ENCODE measurements at regions not wholly inside any gene's neighbourhood (a gene's known extent, or its start where the extent isn't known, plus 50 kb on each side); places are given as distances from the start of the nearest gene placed in this dataset.

DNA sequence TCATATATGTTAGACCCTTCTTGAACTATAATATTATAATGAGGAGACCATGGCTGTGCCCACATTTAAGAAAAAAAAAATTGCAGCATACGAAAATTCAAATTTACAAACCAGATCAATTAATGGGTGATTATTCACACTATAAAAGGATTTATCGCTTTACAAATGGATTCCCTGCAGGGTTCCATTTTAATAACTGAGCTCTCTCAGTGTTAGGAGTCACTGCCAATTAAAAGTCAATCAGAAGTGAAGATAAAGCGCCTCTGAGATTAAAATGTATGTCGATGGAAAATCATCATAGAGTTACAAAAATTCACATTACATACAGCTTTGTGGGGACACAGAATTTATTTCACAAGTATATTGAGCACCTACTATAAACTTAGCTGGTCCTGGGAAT, 66.6 kb upstream of the SMARCA2 start:
- Histone ChIP-seq H3K9me3 (ENCODE audit: insufficient read depth, low read length) (no peaks in the 10 kb centered on the region), H3K36me3 (ENCODE audit: insufficient read depth, insufficient read length, low read length) (no peaks in the 10 kb centered on the region), H3K27me3 (ENCODE audit: insufficient read depth, insufficient read length) (no peaks in the 10 kb centered on the region), H3K4me3 (ENCODE audit: insufficient read length, low read depth) (no peak overlapping the region), H3K9ac (ENCODE audit: insufficient read length, low read depth) (no peak overlapping the region), H3K4me1 (ENCODE audit: insufficient read depth, insufficient read length) (no peaks in the 10 kb centered on the region)
- no peak for DNase-seq (ENCODE audit: low read depth, low spot score)
- no peak for TF ChIP-seq SUZ12 (IDR thresholded peaks at IDR 0.05; ENCODE audit: extremely low read depth, insufficient read depth, insufficient read length)
- no peak for TF ChIP-seq ZNF274 (IDR thresholded peaks at IDR 0.05; ENCODE audit: low read depth, low read length)
- TF ChIP-seq YY1 (IDR thresholded peaks at IDR 0.05; ENCODE audit: insufficient read depth, insufficient read length) = no peak

DNA sequence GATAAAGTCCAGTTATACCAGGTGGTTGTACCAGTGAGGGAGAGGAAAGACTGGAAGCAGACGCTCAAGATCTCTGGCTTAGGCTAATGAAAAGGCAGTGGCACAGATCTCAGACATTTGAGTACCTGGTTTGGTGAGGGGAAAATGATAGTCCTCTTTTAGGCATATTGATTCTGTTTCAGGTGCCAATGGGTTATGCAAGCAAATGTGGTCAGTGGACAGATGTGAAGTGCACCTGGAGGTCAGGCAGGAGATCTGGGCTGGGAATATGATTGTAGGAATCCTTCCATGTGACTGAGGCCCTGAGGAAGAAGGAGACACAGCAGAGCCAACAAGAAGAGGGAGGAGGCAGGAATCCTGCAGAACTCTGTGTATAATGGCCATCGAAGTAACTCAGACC, 63.7 kb upstream of the SMARCA2 start:
- no peak for DNase-seq (ENCODE audit: low read depth, low spot score)
- TF ChIP-seq YY1 (IDR thresholded peaks at IDR 0.05; ENCODE audit: insufficient read depth, insufficient read length) (no peak), SUZ12 (IDR thresholded peaks at IDR 0.05; ENCODE audit: extremely low read depth, insufficient read depth, insufficient read length) (no peak), ZNF274 (IDR thresholded peaks at IDR 0.05; ENCODE audit: low read depth, low read length) (no peak)
- Histone ChIP-seq H3K9me3 (ENCODE audit: insufficient read depth, low read length) (no peaks in the 10 kb centered on the region), H3K27me3 (ENCODE audit: insufficient read depth, insufficient read length) (no peaks in the 10 kb centered on the region), H3K4me1 (ENCODE audit: insufficient read depth, insufficient read length) (no peaks in the 10 kb centered on the region), H3K36me3 (ENCODE audit: insufficient read depth, insufficient read length, low read length) (no peaks in the 10 kb centered on the region), H3K9ac (ENCODE audit: insufficient read length, low read depth) (no peak overlapping the region), H3K4me3 (ENCODE audit: insufficient read length, low read depth) (no peak overlapping the region)

DNA sequence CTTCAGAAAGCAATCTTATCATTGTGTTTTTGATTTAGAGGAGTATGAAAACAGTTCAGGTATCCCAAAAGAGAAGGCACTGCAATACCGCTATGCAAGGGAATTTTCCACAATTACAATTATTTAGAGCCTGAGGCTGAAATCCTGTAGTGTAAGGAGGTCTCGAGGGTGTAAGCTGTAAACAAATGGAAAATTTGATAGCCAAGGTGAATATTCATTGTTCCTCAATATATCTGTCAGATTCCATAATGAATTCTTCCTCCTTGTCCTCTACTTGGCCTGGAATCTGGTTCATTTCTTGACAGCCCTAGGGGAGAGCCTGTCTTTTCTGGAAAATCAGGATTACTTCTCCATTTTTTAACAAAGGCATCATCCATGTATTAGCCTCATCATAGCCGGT, 63.1 kb upstream of the SMARCA2 start:
- Histone ChIP-seq H3K9ac (ENCODE audit: insufficient read length, low read depth) (no peak overlapping the region), H3K36me3 (ENCODE audit: insufficient read depth, insufficient read length, low read length) (no peaks in the 10 kb centered on the region), H3K4me3 (ENCODE audit: insufficient read length, low read depth) (no peak overlapping the region), H3K4me1 (ENCODE audit: insufficient read depth, insufficient read length) (no peaks in the 10 kb centered on the region), H3K27me3 (ENCODE audit: insufficient read depth, insufficient read length) (no peaks in the 10 kb centered on the region), H3K9me3 (ENCODE audit: insufficient read depth, low read length) (no peaks in the 10 kb centered on the region)
- no peak for DNase-seq (ENCODE audit: low read depth, low spot score)
- TF ChIP-seq SUZ12 (IDR thresholded peaks at IDR 0.05; ENCODE audit: extremely low read depth, insufficient read depth, insufficient read length) (no peak), YY1 (IDR thresholded peaks at IDR 0.05; ENCODE audit: insufficient read depth, insufficient read length) (no peak), ZNF274 (IDR thresholded peaks at IDR 0.05; ENCODE audit: low read depth, low read length) (no peak)

DNA sequence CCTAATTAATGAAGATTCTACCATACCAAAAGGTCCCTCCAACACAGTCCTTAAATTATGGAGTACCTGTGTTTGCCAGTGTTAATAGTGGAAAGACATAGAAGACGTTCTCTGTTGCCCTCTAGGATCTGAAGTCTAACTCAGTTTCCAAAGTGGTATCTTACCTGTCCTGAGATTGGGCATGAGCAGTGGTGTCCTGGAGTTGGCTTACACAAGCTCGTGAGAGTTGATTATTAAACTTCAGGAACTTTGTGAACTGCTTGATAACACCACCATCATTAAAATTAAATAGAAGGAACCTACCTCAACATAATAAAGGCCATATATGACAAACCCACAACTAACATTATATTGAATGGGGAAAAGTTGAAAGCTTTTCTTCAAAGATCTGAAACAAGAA, 60.9 kb upstream of the SMARCA2 start:
- Histone ChIP-seq H3K27me3 (ENCODE audit: insufficient read depth, insufficient read length) (no peaks in the 10 kb centered on the region), H3K9ac (ENCODE audit: insufficient read length, low read depth) (no peak overlapping the region), H3K4me3 (ENCODE audit: insufficient read length, low read depth) (no peak overlapping the region), H3K36me3 (ENCODE audit: insufficient read depth, insufficient read length, low read length) (no peaks in the 10 kb centered on the region), H3K4me1 (ENCODE audit: insufficient read depth, insufficient read length) (no peaks in the 10 kb centered on the region), H3K9me3 (ENCODE audit: insufficient read depth, low read length) (no peaks in the 10 kb centered on the region)
- no peak for DNase-seq (ENCODE audit: low read depth, low spot score)
- TF ChIP-seq ZNF274 (IDR thresholded peaks at IDR 0.05; ENCODE audit: low read depth, low read length) = no peak
- no peak for TF ChIP-seq YY1 (IDR thresholded peaks at IDR 0.05; ENCODE audit: insufficient read depth, insufficient read length)
- TF ChIP-seq SUZ12 (IDR thresholded peaks at IDR 0.05; ENCODE audit: extremely low read depth, insufficient read depth, insufficient read length) = no peak

DNA sequence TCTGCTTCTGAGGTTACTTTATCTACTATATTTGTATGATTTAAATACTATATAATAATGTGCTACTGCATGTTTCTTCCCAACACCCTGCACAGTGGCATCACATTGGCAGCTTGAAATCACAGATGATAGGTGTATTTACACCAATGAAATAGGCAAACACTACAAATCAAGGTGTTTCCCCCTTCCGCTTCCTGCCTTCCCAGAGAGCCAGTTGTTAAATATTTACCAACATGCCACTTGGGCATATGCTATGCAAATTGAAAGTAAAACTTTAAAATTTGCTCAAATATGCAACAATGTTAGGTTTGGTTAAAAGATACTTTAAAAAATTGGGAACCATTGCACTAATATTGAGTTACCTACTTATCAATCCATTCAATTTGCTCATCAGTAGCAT, 58.2 kb upstream of the SMARCA2 start:
- DNase-seq (ENCODE audit: low read depth, low spot score) = no peak
- Histone ChIP-seq H3K9me3 (ENCODE audit: insufficient read depth, low read length) (no peaks in the 10 kb centered on the region), H3K4me1 (ENCODE audit: insufficient read depth, insufficient read length) (no peaks in the 10 kb centered on the region), H3K4me3 (ENCODE audit: insufficient read length, low read depth) (no peak overlapping the region), H3K27me3 (ENCODE audit: insufficient read depth, insufficient read length) (no peaks in the 10 kb centered on the region), H3K9ac (ENCODE audit: insufficient read length, low read depth) (no peak overlapping the region), H3K36me3 (ENCODE audit: insufficient read depth, insufficient read length, low read length) (no peaks in the 10 kb centered on the region)
- TF ChIP-seq YY1 (IDR thresholded peaks at IDR 0.05; ENCODE audit: insufficient read depth, insufficient read length) (no peak), SUZ12 (IDR thresholded peaks at IDR 0.05; ENCODE audit: extremely low read depth, insufficient read depth, insufficient read length) (no peak), ZNF274 (IDR thresholded peaks at IDR 0.05; ENCODE audit: low read depth, low read length) (no peak)

DNA sequence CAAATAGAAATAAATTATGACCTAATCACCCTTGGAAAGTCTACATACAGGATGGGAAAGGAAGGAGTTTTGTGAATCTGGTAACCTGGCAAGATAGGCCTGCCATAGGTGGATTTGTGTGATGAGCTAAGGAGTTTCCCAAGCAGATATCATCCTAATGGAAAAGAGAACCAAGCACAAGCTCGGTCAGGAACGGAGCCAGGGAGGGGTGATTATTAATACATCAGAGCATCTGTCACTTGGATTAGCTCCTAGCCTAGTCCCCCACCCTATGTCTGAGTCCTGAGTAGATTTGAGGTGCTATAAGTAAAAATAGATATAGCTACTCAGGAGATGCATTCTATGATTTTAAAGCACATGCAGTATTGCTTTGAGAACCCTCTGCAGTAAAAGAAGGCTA, 57.3 kb upstream of the SMARCA2 start:
- TF ChIP-seq ZNF274 (IDR thresholded peaks at IDR 0.05; ENCODE audit: low read depth, low read length) = no peak
- no peak for TF ChIP-seq SUZ12 (IDR thresholded peaks at IDR 0.05; ENCODE audit: extremely low read depth, insufficient read depth, insufficient read length)
- TF ChIP-seq YY1 (IDR thresholded peaks at IDR 0.05; ENCODE audit: insufficient read depth, insufficient read length) = no peak
- no peaks in the 10 kb centered on the region for H3K36me3 ChIP-seq (ENCODE audit: insufficient read depth, insufficient read length, low read length)
- no peaks in the 10 kb centered on the region for H3K9me3 ChIP-seq (ENCODE audit: insufficient read depth, low read length)
- H3K9ac ChIP-seq (ENCODE audit: insufficient read length, low read depth) = no peak overlapping the region
- H3K27me3 ChIP-seq (ENCODE audit: insufficient read depth, insufficient read length) = no peaks in the 10 kb centered on the region
- H3K4me3 ChIP-seq (ENCODE audit: insufficient read length, low read depth) = no peak overlapping the region
- H3K4me1 ChIP-seq (ENCODE audit: insufficient read depth, insufficient read length) = no peaks in the 10 kb centered on the region
- DNase-seq (ENCODE audit: low read depth, low spot score) = no peak

DNA sequence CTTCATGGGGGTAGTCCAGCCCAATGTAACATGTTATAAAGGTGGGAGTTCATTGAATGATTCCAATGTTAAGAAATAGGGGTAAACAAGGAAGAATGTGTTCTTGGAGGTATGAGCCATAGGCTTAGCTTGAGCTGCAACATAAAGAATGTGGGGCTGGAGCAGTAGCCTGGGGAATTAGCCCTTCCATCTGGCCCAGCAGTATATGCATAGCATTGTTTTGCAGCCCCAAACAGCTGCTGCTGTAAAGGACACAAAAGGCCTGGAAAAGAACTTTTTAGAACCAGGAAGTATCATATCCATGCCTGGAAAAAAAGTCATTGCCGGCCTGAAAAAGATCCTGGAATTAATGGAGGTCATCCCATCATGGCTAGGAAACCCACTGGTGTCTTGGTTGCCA, 55.8 kb upstream of the SMARCA2 start:
- Histone ChIP-seq H3K9me3 (ENCODE audit: insufficient read depth, low read length) (no peaks in the 10 kb centered on the region), H3K27me3 (ENCODE audit: insufficient read depth, insufficient read length) (no peaks in the 10 kb centered on the region), H3K4me3 (ENCODE audit: insufficient read length, low read depth) (no peak overlapping the region), H3K4me1 (ENCODE audit: insufficient read depth, insufficient read length) (no peaks in the 10 kb centered on the region), H3K36me3 (ENCODE audit: insufficient read depth, insufficient read length, low read length) (no peaks in the 10 kb centered on the region), H3K9ac (ENCODE audit: insufficient read length, low read depth) (no peak overlapping the region)
- peak; percentile 46 for DNase-seq (ENCODE audit: low read depth, low spot score)
- TF ChIP-seq ZNF274 (IDR thresholded peaks at IDR 0.05; ENCODE audit: low read depth, low read length) (no peak), YY1 (IDR thresholded peaks at IDR 0.05; ENCODE audit: insufficient read depth, insufficient read length) (no peak), SUZ12 (IDR thresholded peaks at IDR 0.05; ENCODE audit: extremely low read depth, insufficient read depth, insufficient read length) (no peak)

Data from NT2/D1 (cell line).